HG02885 (cell line): ENCODE measurements at regions not wholly inside any gene's neighbourhood (a gene's known extent, or its start where the extent isn't known, plus 50 kb on each side); places are given as distances from the start of the nearest gene placed in this dataset.
A peak's percentile ranks its signal among the peaks of the same experiment; 100 is the strongest.

ENCODE experiments used
- ATAC-seq: cut with Tn5 transposase; IDR thresholded peaks from one replicate; pipeline ENCODE4 v1.9.1; 2021; ENCODE audit warnings: mild to moderate bottlenecking; ENCODE audit not compliant: unreplicated experiment, poor library complexity

DNA sequence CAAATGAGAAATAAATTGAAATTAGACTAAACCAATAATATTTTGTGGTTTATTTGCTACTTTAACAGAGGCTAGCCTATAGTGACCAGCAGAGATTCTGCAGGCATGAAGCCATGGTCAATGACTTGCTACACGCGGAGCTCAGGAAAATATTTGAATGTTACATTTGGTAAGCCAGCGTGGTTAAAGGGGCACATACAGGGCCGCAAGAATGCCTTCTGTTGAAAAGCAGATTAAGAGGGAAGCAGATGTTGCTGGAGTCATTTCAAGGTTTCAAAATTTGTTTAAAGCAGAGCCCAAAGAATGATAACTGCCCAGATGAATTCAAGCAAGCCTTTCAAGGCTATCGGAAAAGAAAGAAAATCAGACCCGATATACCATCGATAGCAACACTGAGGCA lies 294.3 kb upstream of the MAN1A1 start:
- ATAC-seq = no peak

DNA sequence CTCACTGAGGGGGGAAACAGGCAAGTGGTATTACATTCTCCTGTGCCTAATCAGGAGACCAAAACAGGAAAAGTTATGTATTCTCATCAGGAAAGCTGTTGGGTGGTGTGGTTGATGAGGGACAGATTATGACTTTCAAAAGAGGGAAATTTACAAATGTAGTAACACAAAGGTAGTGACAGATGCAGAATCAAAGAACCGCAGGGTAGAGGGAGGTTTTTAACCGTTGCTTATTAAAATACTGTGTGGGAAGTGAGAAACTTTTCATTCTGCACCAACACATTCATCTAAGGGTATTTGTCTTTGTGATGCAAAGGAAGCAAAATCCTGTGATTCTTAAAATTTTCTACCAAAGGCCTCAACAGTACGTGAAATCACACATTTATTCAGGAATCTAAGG lies 288.2 kb upstream of the MAN1A1 start:
- peak; percentile 63 for ATAC-seq

DNA sequence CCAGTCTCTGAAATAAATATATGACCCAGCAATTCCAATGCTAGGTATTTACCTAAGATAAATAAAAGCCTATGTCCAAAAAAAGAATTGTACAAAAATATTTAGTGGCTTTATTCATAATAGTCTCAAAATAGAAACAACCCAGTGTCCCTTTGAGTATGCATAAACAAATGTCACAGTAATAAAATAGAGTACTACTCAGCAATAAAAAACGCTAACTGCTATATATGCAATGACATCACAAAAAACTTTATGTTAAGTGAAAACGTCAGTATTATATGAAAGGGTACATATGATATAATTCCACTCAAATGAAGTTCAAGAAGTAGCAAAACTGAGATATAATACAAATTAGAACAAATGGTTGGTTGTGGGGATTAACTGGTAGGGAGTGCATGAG lies 286.5 kb upstream of the MAN1A1 start:
- no peak for ATAC-seq

DNA sequence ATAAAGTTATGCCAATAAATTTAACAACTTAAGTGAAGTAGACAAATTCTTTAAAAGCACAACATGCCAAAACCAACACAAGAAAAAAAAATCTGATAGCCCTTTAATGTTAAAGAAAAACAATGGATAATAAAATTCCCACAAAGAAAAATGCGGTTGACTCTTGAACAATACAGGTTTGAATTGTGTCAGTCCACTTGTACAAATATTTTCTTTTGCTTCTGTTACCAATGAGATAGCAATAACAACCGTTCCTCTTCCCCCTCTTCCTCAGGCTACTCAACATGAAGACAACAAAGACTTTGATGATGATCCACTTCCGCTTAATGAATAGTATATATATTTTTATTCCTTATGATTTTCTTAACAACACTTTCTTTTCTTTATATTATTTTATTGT lies 283.9 kb upstream of the MAN1A1 start:
- no peak for ATAC-seq

DNA sequence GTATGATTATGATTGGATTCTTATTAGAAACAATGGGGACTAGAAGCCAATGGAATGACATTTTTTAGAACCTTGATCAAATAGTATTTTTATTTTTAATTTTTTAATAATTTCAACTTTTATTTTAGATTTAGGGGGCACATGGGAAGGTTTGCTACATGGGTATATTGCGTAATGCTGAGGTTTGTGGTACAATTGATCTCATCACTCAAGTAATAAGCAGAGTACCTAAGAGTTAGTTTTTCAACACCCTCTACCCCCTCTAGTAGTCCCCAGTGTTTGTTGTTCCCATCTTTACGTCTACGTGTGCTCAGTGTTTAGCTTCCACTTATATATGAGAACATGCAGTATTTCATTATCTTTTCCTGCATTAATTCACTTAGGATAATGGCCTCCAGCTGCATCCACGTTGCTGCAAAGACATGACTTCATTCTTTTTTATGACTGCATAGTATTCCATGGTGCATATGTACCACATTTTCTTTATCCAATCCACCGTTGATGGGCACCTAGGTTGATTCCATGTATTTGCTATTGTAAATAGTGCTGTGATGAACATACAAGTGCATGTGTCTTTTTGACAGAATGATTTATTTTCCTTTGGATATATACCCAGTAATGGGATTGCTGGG lies 281.1 kb upstream of the MAN1A1 start:
- ATAC-seq = no peak

DNA sequence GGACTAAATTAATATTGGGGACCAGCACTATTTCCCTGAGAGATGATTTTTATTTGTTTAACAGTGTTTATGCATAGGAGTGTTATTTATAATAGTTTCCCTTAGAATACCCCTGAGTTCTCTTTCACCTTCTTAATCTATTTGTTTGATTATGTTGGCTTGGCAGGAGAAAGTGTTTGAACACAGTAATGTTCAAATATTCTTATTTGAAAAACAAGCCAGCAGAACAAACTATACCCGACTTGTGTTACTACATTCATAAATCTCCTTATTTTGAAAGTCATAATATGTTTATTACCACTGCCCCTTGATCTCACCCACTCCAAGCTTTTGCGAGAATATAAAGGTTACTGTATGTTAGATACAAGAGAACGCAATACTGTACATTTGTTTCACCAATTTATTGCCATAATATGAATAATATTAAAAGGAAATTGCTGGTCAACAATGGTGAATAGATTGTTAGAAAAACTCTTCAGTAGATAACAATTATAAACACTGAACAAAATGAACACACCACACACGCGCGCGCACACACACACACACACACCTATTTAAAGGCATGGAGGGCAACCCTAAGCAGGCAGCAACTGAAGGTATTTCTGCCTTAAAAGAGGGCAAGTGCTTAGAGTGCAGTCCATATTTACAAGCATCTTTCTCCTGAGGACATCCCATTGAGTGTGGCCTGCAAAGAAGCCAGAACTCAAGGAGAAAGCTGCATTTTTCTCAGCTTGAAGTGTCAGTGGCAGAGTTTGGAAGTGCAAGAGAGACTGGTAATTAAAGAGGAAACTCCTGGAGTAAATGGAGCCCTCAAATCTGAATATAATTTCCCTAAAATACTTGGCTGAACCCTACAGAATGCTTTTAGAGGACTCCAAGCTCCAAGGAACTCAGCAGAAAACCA lies 279.4 kb upstream of the MAN1A1 start:
- ATAC-seq = no peak

DNA sequence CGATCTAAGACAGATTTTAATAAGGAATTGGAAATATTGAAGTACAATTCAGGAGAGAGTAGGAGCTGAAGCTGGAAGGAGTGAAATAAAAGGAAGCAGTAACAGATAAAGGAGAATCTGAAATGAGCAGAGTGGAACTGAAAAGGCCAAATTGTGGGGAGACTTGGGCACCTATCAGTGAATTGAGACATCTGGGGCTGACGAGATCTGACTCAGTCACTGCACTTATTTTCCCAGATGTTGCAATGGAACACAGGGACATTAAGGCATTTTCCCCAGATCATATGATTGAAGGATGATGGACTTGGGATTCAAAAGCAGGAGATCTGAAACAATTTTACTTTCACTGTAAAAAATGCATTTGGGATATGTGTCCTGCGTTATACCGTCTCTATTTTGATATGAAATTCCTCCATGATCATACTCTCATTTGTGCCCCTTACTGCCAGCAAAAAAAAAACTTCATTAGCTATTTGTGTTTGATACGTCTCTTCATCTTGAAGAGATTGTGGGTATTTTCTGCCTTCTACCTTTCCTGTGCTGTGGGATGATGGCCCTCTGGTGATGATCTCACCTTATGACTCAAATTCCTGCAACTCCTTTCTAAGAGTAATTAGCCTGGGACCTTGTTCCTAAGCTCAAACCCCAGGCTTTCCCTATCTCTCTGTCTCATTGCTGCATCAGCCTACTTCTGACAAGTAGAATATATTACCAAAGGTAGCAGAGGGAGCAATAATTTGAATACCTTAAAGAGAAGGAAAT lies 278.5 kb upstream of the MAN1A1 start:
- ATAC-seq = no peak

DNA sequence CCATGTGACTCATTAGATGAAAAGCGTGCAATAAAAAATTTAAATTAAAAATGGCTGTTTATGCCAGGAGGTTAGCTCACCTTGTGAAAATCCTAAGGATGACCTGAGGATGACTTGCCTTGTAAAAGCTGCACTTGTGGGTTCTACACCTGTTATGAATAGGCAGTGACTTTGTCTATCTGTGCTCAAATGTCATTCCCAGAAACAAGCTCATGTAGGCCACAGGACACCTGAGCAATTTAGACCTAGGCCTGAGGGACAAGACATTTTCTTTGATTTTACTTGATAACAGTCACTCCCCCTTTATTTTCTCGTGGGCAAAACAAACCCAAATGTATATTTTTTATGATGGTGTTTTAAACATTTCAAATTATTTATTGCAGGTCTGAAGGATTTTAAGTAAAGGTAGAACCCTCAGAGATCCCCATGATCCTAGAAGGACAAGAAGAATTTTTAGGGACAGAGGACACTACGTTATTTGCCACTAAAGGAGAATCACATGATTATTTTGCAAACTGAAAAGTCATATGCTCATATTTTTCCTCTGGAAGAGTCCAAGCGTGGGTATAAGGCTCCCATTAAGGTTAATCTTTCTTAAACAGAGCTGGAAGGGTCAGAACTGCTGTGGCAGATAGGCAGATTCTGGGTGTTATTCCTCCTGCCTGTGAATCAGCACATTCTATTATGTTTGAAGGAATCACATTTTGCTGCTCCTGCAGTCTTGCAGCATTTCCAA lies 277.5 kb upstream of the MAN1A1 start:
- no peak for ATAC-seq

DNA sequence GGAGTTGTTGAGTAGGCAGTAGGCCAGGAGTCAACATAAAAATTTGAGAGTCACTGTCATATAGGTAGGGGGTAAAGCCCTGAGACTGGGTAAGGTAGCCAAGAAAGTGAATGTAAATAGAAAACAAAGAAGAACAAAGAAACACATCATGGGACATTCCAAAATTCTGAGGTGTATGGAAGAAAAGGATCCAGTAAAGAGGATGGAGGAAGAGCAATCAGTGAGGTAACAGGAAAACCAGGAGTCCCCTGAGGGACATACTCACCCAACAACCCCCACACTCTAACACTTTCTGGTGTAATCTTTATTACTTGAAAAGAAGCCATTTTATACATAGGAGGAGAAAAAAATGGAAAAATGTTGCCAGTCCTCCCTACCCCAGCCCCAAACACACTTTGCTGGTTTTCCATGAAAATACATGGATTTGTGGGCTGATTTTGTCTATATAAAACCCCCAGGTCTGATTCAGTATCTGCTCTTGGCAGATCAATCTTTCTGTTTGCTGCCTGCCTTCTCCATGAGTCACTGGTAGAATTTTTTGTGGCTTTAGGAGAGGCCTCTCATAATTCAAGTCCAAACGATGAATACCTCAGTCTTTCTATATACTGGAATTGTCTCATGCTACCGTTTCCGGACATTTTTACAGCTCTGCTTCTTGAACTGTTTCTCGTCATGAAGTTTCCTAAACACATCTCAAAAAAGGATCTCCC lies 271.4 kb upstream of the MAN1A1 start:
- ATAC-seq = no peak

DNA sequence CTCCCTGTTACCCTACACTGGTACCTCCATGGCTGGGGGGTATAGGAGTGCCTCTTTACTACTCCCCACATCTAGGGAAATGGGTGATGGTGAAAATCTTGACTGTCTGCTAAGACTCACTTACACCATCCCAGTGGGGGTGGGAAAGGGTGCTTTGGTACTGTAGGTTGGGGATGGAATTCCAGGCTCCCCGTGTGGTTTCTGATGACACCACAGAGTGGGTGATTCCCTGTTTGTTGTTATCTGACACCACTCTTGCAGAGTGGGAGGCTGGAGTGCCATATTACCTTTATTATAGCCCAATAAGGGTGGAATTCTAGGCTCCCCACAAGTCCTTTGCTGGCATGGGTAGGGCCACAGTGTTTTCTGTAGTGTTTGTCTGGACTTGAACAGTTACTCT lies 264.6 kb upstream of the MAN1A1 start:
- no peak for ATAC-seq

DNA sequence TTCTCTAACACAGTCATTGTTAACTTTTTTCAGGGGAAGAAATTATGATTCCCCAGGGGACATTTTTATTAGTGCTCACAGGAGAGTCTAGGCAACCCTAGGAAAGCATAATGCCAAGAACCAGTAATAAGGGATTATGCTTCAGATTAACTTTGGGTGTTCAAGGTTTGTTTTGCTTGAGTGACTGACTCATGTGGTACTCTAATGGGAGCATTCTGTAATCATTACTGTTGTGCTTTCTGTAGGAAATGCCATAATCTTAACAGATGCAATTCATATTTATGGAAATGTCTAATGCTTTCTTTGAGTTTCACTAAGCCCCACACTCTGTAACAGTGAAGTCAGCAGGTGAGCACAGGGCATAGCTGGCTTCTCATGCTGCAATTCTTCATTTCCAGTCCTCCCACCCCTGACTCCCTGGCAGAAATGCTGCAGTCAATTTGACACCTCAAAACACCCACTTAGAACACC lies 263.4 kb upstream of the MAN1A1 start:
- ATAC-seq = no peak

DNA sequence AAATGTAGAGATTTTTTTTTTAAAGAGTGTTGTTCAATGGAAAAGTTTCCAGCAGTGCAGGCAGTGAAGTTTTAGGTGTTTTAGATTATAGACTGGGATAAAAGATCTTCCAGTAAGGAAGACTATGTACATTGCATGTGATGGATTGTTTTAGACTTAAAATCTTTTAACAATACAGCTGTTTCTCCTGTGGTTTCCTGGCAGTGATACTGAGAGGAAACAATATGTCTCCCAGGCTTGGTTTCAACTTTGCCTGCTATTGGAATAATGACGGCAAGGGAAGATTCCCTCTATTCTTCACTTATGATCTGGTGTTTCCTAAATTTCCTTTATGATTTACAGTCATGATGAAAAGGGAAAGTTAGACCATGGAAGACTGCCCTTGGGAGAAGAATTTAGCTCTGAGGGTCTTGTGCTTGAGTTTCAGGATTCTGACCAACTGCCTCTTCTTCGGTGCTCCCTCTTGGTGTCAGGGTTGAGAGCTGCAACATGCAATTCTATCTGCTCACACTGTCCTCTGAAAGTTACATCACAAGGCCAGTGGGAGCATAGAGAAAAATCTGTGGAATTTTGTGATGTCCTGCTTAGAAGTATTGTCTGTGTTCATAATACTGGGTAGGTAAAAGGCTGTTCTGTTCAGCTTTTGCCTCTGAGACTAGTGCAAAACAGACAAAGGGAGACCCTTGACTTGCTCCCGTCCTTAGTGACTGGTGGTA lies 262.8 kb upstream of the MAN1A1 start:
- ATAC-seq = no peak

DNA sequence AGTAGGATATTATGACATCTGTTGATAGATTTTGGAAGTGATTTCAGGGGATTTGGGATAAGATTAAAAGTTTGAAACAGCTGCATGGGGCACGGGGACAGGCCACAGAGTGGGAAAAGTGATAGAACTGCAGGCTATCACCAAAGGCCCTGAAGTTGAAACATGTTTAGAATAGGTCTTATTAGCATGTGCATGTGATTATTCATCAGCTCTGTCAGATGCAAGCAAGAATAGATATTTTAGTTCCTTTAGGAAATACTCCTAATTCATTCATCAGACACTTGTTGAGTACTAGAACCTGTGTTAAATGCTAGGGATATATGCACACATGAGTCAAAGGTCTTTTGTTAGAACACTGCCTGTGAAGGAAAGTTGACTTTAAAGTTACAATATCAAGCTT lies 261.2 kb upstream of the MAN1A1 start:
- no peak for ATAC-seq

DNA sequence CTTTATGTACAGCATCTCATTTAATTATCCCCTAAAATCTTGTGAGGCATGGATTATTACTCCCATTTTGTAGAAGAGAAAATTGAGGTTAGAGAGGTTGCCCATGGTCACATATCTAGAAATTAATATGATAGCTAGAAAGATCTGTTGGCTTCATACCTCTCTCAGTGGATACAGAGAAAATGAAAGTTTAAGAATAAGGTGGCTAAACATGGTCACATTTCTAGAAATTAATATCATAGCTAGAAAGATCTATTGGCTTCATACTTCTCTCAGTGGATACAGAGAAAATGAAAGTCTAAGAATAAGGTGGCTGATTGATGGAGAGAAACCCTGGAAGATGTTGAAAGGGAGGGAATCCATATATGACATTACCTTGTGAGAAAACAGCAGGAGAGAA lies 260.7 kb upstream of the MAN1A1 start:
- peak; percentile 37 for ATAC-seq

DNA sequence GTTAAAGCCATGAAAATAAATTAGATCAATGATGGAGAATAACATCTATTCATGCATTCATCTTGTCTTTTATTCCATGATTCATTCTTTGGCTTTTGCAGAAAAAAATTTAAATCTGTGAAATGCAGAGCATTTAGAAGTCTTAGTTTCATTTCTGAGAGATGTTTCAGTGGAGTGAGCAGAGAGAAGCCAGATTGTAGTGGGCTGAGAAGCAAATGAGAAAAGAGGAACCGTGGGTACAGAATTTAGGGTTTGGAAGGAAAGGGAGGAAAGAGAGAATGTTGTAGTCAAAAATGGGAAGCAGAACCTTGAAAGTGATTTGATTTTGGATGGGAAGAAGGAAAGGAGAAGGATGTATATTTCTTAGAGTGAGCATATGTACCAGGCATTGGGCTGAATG lies 260.3 kb upstream of the MAN1A1 start:
- ATAC-seq = peak; percentile 54

DNA sequence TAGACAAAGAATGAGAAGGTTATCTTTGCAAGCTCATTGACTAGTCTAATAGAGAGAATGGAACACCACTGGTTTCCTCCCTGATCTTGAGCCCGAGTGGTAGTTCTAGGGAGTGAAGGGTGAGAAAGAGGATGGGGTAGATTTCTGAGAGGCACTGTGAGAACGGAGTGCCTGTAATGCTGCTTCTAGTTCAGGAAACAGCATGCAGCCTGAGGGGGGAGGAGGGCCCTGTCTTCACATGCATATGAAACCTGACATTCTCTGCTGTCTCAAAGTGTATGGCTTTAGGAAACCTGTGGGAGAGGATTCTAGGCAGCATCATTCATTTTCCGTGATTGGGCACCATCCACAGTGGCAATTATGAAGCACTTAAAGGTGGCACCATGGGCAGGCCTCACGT lies 259.4 kb upstream of the MAN1A1 start:
- no peak for ATAC-seq

DNA sequence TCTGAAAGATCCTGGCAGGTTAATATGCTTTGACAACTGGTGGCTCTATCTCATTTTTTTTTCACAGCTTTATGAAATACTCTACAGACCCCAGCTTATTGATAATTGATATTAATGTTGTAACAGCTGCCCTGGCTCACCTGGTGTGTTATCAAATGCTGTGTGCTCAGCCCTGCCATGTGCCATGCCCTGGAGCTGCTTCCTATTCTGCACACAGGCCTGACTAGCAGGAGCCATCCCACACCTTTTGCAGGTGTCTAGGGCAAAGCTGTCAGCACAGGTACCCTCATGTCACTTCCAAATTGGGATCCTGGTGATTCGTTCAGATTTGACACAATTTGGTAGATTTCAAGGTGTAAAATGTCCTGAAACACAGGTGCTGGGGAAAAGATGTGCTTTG lies 254.6 kb upstream of the MAN1A1 start:
- no peak for ATAC-seq

DNA sequence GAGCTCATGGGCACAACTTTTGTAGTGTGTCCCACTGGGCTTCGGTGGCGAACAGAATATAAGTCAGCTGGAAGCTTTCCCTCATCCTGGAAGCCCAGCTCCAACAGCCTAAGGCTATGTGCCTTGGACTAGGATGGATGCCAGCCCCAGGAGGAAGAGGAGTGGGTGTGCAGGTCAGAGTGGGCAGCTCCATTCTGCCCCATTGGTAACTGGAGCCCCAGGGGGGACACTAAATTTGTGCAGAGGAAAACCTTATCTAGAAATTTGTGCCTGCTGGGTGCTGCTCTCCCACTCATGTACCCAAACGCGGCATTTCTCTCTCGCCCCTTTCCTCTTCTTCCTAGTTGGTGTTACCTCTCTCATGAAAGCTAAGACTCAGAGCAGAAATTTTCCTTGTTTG lies 253.9 kb upstream of the MAN1A1 start:
- no peak for ATAC-seq
